ENCODE measurements at regions not wholly inside any gene's neighbourhood (a gene's known extent, or its start where the extent isn't known, plus 50 kb on each side); places are given as distances from the start of the nearest gene placed in this dataset.

GRCh38 chr12:34406228-34406995 lies 384.1 kb downstream of the ALG10 start:
- TF ChIP-seq POLR2A (IDR thresholded peaks at IDR 0.05) (no peak), CTCF (IDR thresholded peaks at IDR 0.05) (no peak)

Measured in vagina (tissue), 2 donors.